Right lobe of liver (tissue), 4 donors: ENCODE measurements at regions not wholly inside any gene's neighbourhood (a gene's known extent, or its start where the extent isn't known, plus 50 kb on each side); places are given as distances from the start of the nearest gene placed in this dataset.

Experiments
- POLR2A ChIP-seq: fragments of 450-650 bp; IDR thresholded peaks from one replicate; pipeline ENCODE4 v1.6.1; 2017; ENCODE audit warnings: antibody characterized with exemption, mild to moderate bottlenecking
- TF ChIP-seq, protein P1 (sequence below), 4 donors: fragments of 200-600 bp in 3 of 4; fragments of 450-650 bp in 1 of 4; IDR thresholded peaks; one replicate each; pipeline versions ENCODE4 v1.5.1 to v1.8.0; 2016 to 2022; ENCODE audit warnings: antibody characterized with exemption in 4 of 4, mild to moderate bottlenecking in 2 of 4
- donor health status: DM: no; HTN: no; CAD: no.
- donor health status: DM: no; HTN: no; CAD: no.
- donor health status: DM: no; HTN: yes; CAD: no.

DNA sequence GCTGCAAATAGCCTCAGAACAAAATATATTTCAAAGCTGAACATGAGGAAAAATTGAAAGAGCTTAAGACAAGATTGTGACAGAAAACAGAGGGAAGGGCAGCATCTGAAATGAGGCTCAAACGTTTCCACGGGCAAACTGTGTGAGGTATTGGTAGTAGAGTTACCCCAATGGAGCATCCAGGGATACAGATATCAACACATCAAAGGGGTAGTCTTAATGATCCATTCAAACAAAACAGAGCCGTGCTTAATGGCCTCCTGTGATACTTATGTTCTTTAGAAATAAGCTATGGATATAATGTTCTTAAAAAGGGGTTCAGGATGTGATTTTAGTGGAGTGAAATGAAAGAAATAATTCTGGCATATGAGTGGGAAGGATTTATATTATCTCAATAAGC, 430.3 kb upstream of the PDZRN3 start:
- TF ChIP-seq, protein P1, sequence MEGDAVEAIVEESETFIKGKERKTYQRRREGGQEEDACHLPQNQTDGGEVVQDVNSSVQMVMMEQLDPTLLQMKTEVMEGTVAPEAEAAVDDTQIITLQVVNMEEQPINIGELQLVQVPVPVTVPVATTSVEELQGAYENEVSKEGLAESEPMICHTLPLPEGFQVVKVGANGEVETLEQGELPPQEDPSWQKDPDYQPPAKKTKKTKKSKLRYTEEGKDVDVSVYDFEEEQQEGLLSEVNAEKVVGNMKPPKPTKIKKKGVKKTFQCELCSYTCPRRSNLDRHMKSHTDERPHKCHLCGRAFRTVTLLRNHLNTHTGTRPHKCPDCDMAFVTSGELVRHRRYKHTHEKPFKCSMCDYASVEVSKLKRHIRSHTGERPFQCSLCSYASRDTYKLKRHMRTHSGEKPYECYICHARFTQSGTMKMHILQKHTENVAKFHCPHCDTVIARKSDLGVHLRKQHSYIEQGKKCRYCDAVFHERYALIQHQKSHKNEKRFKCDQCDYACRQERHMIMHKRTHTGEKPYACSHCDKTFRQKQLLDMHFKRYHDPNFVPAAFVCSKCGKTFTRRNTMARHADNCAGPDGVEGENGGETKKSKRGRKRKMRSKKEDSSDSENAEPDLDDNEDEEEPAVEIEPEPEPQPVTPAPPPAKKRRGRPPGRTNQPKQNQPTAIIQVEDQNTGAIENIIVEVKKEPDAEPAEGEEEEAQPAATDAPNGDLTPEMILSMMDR (IDR thresholded peaks at IDR 0.05) = no peak
- no peak for TF ChIP-seq POLR2A
